ENCODE measurements at regions not wholly inside any gene's neighbourhood (a gene's known extent, or its start where the extent isn't known, plus 50 kb on each side); places are given as distances from the start of the nearest gene placed in this dataset.

DNA sequence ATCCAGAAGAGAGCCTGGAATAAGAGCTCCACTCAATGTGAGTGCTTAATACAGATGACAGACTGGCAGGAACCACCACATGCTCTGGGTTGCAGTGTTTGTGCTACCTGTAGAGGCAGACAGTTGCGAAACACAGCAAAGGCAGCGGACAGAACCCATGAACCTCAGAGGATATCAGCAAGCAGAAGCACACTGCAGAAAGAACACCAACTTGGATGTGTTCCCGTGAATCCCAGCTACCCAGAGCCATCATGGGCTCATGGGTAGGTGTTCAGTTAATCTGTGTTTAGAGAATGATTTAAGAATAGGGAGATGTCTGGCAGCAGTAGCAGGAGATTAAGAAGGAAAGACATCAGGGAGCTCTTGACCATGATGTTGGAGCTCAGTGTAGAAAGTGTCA is 133.3 kb upstream of the FOXQ1 start (continued):
- TF ChIP-seq MYC (IDR thresholded peaks at IDR 0.05; ENCODE audit: insufficient read depth, insufficient read length, insufficient replicate concordance, low read length, severe bottlenecking) (no peak), FOS (IDR thresholded peaks at IDR 0.05; ENCODE audit: borderline replicate concordance, extremely low read depth, insufficient read length) (no peak)

DNA sequence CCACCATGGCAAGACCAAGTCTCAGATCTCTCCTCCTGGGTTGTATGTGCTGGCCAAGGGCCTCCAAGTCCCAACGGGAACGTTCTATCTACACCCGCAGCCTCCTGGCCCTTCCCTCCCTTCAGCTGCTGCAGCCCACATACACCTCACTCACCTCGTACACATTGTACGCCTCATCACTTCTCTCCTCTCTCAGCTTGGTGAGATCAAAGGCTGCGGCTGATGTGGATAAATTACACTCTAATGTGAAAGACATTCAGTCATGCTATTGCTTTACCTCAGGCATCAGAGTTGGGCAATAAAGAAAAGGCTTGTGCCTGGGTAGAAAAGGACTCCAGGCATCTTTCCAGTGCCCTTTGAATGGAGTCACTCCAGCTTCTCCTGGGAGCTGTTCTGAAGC is 135.3 kb upstream of the FOXQ1 start:
- CTCF ChIA-PET, result no interaction called here
- WGBS (ENCODE audit: insufficient coverage, insufficient replicate concordance, low lambda C conversion rate, missing lambda C conversion rate), result 73% methylated on average over 6 of the region's 6 CpGs
- SMC1A ChIA-PET (ENCODE audit: uncharacterized antibody, unreplicated experiment), result no interaction called here
- Histone ChIP-seq H3K27me3 (replicated peaks in 1 of 2; ENCODE audit: control insufficient read depth in 2 of 2, insufficient read depth in 2 of 2, low read length in 1 of 2) (peaks cover 2 to 3% of the 10 kb centered on the region in 2 experiments; a peak in 2 of 4 replicates), H3K79me2 (ENCODE audit: control insufficient read depth, insufficient read depth, low read length) (no peaks in the 10 kb centered on the region), H3K27ac (ENCODE audit: control insufficient read depth, insufficient read depth) (no peak overlapping the region), H3K4me3 (no peak overlapping the region), H3K9me3 (replicated peaks; ENCODE audit: control insufficient read depth, insufficient read depth, low read length) (no peaks in the 10 kb centered on the region), H2AFZ (ENCODE audit: control insufficient read depth, low read depth, low read length) (no peak overlapping the region), H3K4me2 (ENCODE audit: control insufficient read depth, insufficient read depth) (no peak overlapping the region), H3K9ac (ENCODE audit: control insufficient read depth, insufficient read depth, low read length) (no peak overlapping the region), H3K4me1 (ENCODE audit: control insufficient read depth, insufficient read depth, low read length) (no peaks in the 10 kb centered on the region), H3K36me3 (ENCODE audit: control insufficient read depth in 2 of 2, insufficient read depth in 2 of 2, low read length in 1 of 2) (no peaks in the 10 kb centered on the region), H4K20me1 (ENCODE audit: control insufficient read depth, insufficient read depth) (no peaks in the 10 kb centered on the region)
- in situ Hi-C loops (cut with MboI), result no loop called here
- RAD21 ChIA-PET (ENCODE audit: unreplicated experiment), result no interaction called here
- BruUV-seq (replicated peaks), result no TSS peak
- DNase-seq (ENCODE audit: low read depth, low spot score) (no peak), ATAC-seq (no peak), FAIRE-seq (no peak)
- intact Hi-C loops (cut with micrococcal nuclease; ENCODE audit: unreplicated experiment), result no loop called here
- POLR2A ChIA-PET, result no interaction called here
- no peak for TF ChIP-seq POLR2AphosphoS2 (IDR thresholded peaks at IDR 0.05; ENCODE audit: low read depth, low read length)
- TF ChIP-seq NFXL1 (IDR thresholded peaks at IDR 0.05; ENCODE audit: borderline replicate concordance), result no peak
- no peak for TF ChIP-seq PAX5 (IDR thresholded peaks at IDR 0.05; ENCODE audit: borderline replicate concordance, low read depth, low read length)
- TF ChIP-seq HDAC6 (IDR thresholded peaks at IDR 0.05; ENCODE audit: unreplicated experiment), result no peak
- TF ChIP-seq TCF12 (IDR thresholded peaks at IDR 0.05; ENCODE audit: low read depth, low read length), result no peak
- TF ChIP-seq ASH2L (IDR thresholded peaks at IDR 0.05; ENCODE audit: borderline replicate concordance, low read depth), result no peak
- TF ChIP-seq KAT2A (conservative IDR thresholded peaks at IDR 0.05; ENCODE audit: control insufficient read depth, low read depth, low read length), result no peak
- TF ChIP-seq RELB (IDR thresholded peaks at IDR 0.05; ENCODE audit: low read depth), result no peak

Data from GM12878 (cell line).